ENCODE measurements at regions not wholly inside any gene's neighbourhood (a gene's known extent, or its start where the extent isn't known, plus 50 kb on each side); places are given as distances from the start of the nearest gene placed in this dataset.

- TF ChIP-seq CTCF (IDR thresholded peaks at IDR 0.05; ENCODE audit: low read depth, low read length, poor library complexity, severe bottlenecking) (no peak), EZH2phosphoT487 (IDR thresholded peaks at IDR 0.05; ENCODE audit: borderline replicate concordance, low read length) (no peak)
These were observed 543.4 kb upstream of the MGAT4C start for GRCh38 chr12:86799616-86800015.

Data from DOHH2 (cell line).